IPS-NIHi7 (cell line): ENCODE measurements at regions not wholly inside any gene's neighbourhood (a gene's known extent, or its start where the extent isn't known, plus 50 kb on each side); places are given as distances from the start of the nearest gene placed in this dataset.
A peak's percentile ranks its signal among the peaks of the same experiment; 100 is the strongest.

ENCODE experiments used
- DNase-seq: peaks from one replicate; pipeline ENCODE4 v3.0.0; 2012; ENCODE audit warnings: mixed read lengths; ENCODE audit errors: extremely low spot score

DNA sequence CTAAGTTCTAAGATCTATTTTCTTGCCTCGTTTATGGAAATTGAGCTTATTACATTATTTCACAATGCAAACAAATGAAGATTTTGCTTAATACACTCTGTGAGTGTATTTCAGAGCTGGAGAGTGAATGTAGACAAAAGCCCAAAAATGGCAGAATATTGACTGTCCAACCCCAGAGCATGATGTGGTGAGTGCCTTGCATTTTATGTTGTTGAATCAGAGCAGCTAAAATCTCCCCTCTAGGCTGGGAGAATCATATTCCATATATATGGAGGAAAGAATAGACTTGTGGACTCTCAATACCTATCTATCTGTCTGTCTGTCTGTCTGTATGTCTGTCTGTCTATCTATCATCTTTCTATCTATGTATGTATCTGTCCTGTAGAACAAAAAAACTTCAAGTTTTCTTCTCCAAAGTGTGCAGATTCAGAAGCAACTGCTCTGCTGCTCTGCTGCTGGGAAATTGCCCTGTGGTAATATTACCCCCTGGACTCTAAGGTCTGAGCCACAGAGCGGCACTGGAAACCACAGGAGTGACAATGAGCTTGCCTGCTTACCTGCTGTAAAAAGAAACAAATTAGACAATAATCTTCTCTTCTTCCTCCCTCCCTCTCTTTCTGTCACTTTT lies 209.4 kb upstream of the PRICKLE1 start:
- no peak for DNase-seq

DNA sequence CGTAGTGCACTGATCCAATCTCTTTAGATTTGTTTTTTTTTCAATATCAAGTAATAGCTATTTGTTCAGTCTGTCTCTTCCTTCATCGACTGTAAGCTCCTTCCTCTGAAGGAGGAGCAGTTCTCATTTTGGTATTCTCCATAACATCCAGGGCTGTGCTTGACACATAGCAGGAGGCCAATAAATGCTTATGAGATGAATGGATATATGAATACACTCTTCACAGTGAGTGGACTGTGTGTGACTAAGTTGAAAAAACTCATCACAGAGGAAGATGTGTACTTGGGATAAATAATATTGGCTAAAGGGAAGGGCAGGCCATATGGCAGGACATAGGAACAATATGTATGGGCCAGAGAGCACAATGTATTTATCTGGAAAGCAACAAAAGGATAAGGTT lies 205.3 kb upstream of the PRICKLE1 start:
- DNase-seq, result no peak

DNA sequence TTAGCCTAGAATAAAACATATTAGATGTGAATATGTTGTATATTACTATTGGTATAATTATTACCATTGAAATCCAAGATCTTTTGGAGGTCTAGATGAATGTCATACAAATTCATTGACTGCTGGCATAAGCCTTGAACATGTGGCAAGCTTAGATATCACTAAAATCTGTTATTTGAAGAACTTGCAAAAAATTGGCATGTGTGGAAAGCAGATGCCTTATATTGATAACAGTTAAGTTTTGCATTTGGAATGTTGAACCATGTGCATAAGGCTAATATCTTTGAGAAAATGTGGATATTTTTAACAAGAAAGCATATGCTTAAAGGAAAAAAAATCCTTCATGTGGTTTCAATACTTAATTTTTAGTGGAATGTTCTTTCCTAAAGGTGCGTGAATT lies 203.6 kb upstream of the PRICKLE1 start:
- DNase-seq, result no peak

DNA sequence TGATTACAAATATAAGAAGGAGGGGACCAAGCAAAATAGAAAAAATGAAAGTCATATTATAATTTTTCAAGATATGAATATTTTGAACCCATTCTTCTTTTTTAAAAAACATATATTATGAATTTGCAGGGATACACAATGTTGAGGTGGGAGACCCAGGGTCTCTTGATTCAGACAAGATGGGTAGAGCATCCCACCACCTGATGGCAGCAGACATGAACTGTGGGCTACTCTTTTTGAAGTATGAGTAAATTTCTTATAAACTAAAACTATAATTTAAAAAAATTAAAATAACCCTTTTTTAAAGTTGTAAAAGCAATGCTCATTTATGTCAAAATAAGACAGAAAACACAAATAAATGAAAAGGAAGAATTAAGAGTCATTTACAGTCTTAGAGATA lies 202.7 kb upstream of the PRICKLE1 start:
- DNase-seq, result no peak

DNA sequence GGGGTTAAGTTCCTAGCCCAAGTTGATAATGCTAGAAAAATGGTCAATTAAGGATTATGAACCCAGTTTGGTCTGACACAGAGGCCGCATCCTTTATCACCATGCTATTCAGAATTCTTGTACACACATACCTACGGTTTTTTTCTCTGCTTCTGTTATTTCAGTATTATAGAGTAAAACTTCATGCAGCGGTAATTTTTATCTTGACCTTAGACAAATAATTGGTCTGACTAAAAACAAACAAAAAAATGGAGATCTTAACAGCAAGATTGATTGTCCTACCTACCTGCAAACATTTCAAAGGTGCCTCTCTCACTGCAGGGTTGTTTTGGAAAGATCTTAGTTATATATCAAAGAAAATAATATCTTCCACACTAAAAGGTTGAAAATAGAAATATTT lies 201.9 kb upstream of the PRICKLE1 start:
- DNase-seq, result no peak

DNA sequence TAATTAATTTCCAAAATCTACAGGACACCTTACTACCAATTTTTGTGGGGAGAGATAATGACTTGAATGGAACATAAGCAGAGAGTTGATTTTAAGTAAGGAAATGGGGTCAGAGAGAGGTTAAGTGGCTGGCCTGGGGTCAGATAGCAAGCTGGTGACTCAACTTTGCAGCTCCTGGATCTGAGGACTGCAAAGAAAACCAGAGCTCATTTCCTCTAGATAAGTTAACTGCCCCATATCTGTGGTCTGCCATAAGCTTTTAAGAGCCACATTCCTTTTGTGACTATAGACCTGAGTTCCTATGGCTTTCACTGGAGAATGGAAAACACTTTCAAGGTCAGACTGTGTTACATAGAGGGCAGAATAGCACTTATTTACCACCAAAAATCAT lies 201.2 kb upstream of the PRICKLE1 start:
- DNase-seq, result peak; percentile 48

DNA sequence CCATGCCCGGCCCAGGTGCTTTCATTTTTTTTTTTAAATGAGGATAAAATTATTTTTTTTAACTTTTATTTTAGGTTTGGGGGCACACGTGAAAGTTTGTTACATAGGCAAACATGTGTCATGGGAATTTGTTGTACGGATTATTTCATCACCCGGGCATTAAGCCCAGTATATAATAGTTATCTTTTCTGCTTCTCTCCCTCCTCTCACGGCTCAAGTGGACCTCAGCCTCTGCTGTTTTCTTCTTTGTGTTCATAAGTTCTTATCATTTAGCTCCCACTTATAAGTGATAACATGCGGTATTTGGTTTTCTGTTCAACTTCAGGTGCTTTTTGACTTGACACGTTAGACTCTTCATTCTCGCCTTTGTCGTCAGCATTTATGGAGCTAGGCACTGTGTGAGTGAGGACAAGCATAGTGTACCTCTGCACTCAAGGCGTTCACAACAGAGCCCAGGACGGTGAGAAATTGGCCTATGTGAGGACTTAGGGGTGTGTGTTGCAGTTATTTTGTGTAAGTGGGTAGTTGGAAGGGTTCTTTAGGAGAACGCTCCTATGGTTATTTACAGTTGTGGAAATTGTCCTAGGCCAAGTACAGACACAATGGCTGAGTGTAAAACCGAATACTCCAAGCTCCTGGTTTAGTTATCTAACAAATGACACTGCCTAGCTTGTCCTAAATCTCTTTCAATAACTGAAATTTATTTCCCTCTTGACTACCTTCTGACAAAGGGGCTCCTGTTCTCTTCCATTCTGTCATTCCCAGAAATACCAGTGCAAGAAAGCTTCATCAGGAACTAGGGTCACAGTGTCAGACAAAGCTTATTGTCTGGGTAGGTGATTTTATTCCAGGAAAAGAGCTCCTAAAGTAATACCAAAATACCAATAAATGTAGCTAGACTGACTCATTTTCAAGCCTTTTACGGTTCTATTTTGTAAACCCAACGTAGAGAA lies 200.5 kb upstream of the PRICKLE1 start:
- DNase-seq, result no peak

DNA sequence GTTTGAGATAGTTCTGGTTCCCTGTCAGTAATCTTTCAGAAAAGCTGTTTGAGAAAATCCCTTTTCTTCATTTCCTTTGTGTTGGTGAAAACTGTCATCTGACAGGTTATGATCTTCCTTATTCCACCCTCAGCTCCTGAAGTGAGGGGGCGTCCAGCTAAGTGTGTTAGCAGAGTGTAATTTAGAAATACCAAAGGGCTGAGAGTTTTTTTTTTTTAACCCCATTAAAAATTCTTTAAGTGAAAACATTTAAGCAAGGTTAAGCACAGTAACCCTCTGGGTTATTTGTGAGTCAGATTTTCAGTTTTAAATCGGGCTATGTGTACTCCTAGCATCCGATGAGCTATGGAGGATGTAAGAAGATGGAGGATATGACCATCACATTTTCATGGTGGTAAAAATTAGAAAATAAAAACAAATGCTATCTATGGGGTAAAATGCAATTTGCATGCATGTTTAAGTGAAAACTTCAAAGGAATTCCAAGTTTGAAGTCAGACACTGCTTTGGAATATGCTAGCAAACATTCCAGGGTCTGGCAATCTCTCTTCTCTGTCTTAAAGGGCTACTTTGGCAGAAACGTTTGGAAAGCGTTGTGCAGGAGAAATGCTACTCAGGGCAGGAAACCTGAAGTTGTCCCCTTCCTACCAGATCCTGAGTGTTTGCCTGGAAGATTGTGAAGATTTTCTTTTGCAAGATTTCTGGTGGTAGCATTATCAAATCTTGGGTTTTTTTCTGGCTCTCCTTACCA lies 197.0 kb upstream of the PRICKLE1 start:
- no peak for DNase-seq

DNA sequence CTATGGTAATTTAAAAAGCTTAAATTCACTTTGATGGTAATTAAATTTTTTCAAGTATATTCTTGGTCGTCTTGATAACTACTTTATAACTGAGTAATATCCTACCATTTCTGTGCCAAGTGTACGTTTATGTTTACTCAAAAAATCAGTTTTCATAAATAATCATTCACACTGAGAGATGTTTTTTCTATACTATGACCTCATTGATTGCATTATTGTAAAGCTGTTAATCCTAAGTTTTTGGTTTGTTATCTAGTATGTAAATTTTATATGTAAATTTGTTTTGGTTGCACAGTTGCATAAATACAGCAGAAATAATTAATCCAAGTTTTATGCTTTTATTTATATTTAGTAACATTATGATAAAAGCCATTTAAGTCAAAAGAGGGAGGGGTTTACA lies 196.4 kb upstream of the PRICKLE1 start:
- no peak for DNase-seq

DNA sequence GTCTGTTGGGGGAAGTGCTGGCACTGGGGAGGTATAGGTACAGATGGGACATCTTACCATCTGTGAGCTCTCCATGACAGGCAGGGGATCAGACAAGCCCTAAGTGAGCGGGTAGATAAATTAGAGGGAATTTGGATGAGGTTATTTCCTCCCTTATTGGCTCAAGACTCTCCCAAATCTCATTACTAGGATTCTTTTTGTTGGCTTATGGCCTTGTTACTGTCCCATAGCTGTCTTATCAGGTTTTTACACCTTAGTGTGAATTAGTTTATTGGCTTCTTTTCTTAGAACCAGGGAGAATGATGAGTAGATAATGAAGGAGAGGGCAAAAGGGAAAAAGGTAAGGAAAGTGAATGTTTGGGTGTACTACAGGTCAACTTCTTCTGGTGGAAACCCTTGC lies 191.1 kb upstream of the PRICKLE1 start:
- no peak for DNase-seq

DNA sequence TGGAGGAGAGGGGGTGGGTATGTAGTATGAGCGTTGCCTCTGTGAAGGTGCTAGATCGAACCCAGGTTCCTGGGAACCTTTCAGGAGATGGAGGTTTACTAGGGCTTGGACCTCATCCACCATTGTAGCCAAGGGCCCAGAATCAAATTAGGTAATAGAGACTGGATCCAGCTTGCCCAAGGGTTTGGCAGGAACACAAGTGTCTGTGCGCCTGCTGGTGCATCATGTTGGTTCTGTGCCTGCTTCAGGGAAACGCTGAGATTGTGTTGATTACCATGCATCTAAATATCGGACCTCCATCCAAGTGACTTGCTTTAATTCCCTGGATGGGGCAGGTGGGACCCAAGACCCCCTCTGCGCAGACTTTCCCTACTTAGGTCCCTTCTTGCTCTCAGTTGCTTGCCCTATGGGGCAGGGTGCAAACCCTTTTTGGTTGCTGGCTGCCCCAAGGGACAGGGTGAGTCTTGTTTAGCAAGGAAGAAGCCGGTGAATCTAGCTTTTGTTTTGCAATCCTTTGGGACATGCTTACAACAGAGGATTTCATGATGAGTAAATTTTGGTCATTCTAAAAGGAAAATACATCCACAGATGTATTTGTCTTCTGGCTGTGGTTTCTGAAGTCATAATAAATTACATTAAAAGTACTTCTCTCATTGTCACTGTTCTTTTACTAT lies 189.8 kb upstream of the PRICKLE1 start:
- DNase-seq, result no peak

DNA sequence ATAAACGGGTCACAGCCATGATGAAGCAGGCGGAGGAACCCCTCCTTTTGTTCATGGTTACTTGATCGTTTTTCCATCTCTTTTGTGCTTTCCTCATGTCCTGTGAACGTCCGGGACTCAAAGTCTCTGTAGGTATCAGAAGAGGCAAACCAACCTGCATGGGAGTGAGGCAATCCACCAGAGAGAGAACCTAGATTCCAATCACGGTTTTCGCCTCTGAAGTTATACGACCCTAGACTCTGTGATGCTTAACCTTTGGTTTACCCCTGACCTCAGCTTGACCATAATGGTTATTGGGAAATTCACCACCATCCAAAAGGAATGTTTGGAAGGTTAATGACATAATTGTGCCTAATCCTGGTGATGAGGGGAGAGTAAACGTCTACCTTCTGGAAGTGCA lies 186.8 kb upstream of the PRICKLE1 start:
- no peak for DNase-seq

DNA sequence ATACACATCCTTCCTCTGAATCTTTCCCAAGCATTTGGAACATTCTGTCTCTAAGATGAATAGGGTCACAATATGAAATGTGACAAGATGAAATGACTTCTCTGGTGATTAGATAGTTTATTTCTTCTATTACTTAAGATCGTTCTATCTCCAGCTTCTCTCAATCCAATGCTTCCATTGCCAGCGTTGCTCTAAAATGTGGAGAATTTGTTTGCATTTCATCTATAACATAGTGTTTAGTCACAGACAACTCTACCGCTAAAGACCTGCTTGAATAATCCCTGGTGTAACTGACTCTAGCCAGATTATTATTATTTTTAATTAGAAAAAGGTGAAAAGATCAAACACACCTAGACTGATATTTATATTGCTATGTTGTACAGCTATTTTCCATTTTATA lies 184.7 kb upstream of the PRICKLE1 start:
- DNase-seq, result no peak

DNA sequence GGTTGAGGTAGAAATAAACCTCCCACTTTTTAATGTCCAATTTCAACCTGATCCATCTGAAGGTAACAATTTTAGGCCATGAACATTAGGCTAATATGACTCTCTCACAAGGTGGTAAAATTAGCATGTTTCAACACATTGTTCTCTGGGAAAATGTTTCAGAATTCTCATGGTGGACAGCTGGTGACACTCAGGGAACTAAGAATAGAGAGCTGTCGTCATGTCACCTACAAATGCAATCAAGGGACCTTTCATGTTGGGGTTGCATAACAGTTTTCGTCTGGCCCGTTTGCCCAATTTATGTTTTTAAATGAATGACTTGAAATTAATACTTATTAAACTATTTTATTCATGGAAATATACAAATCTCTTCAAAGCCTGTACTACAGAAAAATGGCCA lies 180.7 kb upstream of the PRICKLE1 start:
- no peak for DNase-seq

DNA sequence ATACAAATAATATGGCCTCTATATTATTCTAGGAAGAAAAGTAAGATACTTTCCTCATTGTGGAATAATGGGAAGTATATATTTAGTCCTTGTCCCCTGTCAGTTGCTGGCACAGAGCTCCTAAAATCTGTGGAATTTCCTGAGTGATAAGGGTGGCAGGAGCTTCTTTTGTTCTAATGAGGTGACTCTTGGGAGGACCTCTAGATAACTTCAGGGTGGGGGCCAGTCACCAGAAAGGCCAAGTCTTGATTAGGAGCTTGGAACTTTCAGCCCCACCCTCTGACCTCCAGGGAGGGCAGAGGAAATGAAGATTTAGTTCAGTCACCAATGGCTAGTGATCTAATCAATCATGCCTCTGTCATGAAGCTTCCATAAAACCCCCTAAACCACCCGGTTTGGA lies 179.9 kb upstream of the PRICKLE1 start:
- no peak for DNase-seq

DNA sequence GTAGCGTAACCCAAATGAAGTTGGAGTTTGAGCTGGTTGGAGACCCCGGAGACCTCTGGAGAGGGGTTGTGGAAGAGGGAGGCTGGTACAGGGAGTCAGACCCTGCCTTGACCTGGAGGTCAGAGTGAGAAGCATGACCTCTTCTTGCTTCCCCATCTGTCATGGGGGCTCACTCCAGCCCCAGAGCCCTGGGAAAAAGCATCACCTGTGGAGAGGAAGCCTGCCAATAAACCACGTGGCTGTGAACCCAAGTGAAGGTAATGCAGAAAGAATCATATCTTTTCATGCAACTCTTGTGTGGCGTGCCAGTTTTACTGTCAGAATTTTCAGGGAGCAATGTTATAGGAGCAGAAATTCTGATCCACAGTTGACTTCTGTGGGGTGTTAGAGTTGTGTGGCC lies 178.5 kb upstream of the PRICKLE1 start:
- DNase-seq, result no peak

DNA sequence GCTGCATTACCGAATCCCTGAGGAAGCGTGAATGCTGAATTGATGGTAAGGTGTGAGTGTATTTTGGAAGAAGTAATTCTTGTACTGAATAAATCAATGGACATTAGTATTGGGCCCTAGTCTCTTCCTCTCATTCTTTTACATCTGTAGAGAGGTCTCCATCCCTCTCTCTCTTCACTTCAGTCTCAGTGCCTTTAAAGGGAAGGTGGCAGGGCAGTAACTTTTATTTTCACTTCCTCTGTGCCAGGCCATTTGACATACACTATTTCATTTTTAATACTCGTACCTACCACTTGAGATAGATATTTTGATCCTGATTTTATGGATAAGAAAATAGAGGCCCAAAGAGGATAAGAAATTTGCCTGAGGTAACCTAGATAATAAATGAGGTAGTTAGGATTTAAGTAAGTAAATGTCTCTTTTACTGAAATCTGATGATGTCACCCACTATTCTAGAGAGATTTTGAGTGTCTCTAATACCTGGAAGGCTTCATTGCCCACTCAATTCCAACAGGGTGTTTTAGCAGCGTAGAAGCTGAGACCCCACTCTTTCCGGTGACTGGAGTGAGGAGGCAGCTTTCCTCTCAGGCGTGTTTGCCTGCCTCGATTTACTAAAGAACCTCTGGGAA lies 177.9 kb upstream of the PRICKLE1 start:
- DNase-seq, result no peak

DNA sequence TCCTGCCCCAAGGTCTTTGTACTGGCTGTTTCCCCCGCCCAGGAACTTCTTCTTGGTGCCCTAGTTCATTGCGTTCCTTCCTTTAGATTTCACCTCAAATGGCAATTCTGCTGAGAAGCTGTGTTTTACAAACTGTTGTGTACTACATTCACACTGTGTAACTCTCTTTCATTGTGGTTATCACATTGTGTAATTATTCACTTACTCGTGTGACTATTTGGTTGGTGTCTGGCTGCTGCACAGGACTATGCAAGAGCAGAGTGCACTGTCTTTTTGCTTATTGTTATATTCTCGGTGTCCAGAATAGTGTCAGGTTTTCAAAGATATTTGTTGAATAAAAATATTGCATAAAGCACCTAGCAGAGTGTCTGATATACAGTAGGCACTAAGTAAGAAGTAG lies 177.2 kb upstream of the PRICKLE1 start:
- DNase-seq, result no peak

DNA sequence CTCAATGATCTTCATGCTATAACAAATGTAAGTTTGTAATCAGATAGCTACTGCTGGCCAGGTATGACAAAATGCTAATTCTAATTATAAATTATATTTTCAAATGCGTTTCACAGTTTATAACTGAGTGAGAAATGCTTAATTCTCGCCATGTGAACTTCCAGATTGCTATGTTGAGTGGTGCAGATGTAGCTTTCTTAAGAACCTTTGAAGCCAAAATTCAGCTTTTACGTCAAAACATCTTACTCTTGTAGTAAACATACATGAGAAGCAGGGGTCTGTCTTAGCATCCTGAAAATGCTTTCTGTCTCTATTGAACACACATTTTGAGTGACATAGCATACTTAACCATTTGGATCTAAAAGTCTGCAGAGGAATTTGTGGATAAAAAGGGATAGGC lies 176.5 kb upstream of the PRICKLE1 start:
- no peak for DNase-seq

DNA sequence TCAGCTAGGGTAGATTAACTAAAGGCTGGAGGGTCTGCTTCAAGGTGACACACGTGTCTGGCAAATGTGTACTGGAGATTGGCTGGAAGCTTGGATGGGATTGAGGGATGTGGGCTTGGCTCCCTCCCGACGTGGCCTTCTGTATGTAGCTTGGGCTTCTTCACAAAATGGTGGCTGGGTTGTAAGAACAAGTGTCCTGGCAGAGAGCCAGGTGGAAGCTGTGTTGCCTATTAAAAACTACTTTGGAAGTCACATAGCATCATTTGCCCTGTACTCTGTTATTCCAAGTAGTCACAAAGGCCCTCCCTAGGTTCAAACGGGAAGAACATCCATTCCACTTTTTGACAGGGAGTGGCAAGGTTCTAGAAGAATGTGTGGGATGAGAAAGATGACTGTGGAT lies 174.1 kb upstream of the PRICKLE1 start:
- no peak for DNase-seq

DNA sequence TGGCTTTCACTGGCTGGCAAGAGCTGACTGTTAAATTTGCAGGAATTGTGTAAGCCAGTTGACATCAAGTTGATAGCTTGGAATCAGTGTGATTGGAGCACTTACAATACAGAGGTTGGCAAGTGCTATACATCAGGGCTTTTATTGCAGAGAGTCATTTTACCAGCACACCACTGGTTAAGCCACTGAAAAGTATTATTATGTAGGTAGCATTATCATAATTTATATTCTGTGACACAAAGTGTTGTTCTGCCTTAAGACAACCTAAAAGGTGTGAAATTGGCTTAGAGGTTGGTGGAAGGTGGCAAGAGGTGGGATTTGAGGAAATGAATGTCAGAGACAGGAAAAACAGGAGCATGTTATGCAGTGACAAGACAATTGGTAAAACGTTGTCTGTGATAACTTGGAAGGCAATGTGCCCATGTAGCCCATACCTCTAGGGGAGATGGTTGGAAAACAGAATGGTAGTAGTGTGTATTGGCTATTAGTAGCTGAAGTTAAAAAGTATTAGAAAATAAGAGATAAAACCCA lies 172.9 kb upstream of the PRICKLE1 start:
- DNase-seq, result no peak
